OCI-LY3 (cell line): ENCODE measurements at regions not wholly inside any gene's neighbourhood (a gene's known extent, or its start where the extent isn't known, plus 50 kb on each side); places are given as distances from the start of the nearest gene placed in this dataset.

Experiments
- H2AFZ ChIP-seq: fragments of 200-600, 300-600 bp; shearing (Covaris generic); 2 replicates; pipeline ENCODE4 v1.6.0; 2014; ENCODE audit warnings: antibody characterized with exemption, low read depth, low read length
- H3K27ac ChIP-seq: fragments of 200-600, 300-600 bp; sonication (generic); 2 replicates; pipeline ENCODE4 v1.5.1; 2014; ENCODE audit warnings: mild to moderate bottlenecking, low read length, moderate library complexity, mixed read lengths
- H3K27me3 ChIP-seq: fragments of 200-600, 300-600 bp; sonication (generic); 2 replicates; pipeline ENCODE4 v1.6.1; 2014; ENCODE audit warnings: low read depth, low read length, mixed read lengths
- H3K36me3 ChIP-seq: fragments of 200-600, 300-600 bp; sonication (generic); replicated peaks from 2 replicates; pipeline ENCODE3; 2014; ENCODE audit warnings: low read depth, low read length, mixed read lengths
- H3K4me1 ChIP-seq: fragments of 300-600, 200-600 bp; sonication (generic); 2 replicates; pipeline ENCODE4 v1.6.1; 2014; ENCODE audit warnings: low read length, mixed read lengths
- H3K4me2 ChIP-seq: fragments of 200-600, 300-600 bp; sonication (generic); 2 replicates; pipeline ENCODE4 v1.6.1; 2014; ENCODE audit warnings: low read length, mixed read lengths
- H3K4me3 ChIP-seq: fragments of 300-600, 200-600 bp; sonication (generic); 2 replicates; pipeline ENCODE4 v1.5.1; 2014; ENCODE audit warnings: antibody characterized with exemption, mild to moderate bottlenecking, low read length, moderate library complexity
- H3K79me2 ChIP-seq: fragments of 300-600, 200-600 bp; shearing (Covaris generic); 2 replicates; pipeline ENCODE4 v1.6.1; 2014; ENCODE audit warnings: mild to moderate bottlenecking, low read length, mixed read lengths
- H3K9ac ChIP-seq: fragments of 300-600, 200-600 bp; shearing (Covaris generic); 2 replicates; pipeline ENCODE4 v1.6.0; 2014; ENCODE audit warnings: mild to moderate bottlenecking, low read length, moderate library complexity
- H3K9me3 ChIP-seq: fragments of 200-600, 300-600 bp; shearing (Covaris generic); 2 replicates; pipeline ENCODE4 v1.6.1; 2014; ENCODE audit warnings: low read length, mixed read lengths; ENCODE audit not compliant: insufficient read depth
- H4K20me1 ChIP-seq: fragments of 200-600, 300-600 bp; sonication (generic); 2 replicates; pipeline ENCODE4 v1.6.1; 2016; ENCODE audit warnings: low read length, mixed read lengths; ENCODE audit not compliant: insufficient read depth
- CTCF ChIP-seq: fragments of 200-600, 300-600 bp; sonication (generic); IDR thresholded peaks from 2 replicates; pipeline ENCODE4 v1.5.1; 2014; ENCODE audit warnings: antibody characterized with exemption, low read length, low read depth
- EZH2phosphoT487 ChIP-seq: fragments of 200-600 bp; shearing (Covaris generic); IDR thresholded peaks from 2 replicates; pipeline ENCODE4 v1.6.1; 2018; ENCODE audit warnings: antibody characterized with exemption, mixed run types, low read depth

DNA sequence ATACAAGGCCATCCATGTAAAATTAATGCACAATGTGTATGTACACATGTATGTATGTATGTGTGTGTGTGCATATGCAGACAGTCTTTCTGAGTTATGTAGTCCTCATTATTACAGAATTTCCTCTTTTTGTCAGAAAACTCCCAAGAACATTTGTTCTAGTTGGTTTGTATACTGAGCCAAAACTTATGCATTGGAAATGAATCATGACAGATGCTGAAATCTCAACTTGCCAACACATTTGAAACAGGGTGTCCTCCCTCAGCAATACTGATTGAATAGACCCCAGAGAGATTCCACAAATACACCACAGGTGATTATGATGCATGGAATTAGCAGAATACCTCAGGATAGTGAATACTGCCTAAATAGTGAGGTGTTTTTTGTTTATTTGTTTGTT is 472.9 kb upstream of the PCDH15 start:
- TF ChIP-seq CTCF, result no peak
- no peak for TF ChIP-seq EZH2phosphoT487
- Histone ChIP-seq H3K9ac (no peak overlapping the region), H3K79me2 (no peaks in the 10 kb centered on the region), H3K9me3 (no peaks in the 10 kb centered on the region), H3K36me3 (no peaks in the 10 kb centered on the region), H3K4me2 (no peak overlapping the region), H4K20me1 (no peaks in the 10 kb centered on the region), H3K27ac (no peak overlapping the region), H3K4me3 (no peak overlapping the region), H3K4me1 (no peaks in the 10 kb centered on the region), H2AFZ (no peak overlapping the region), H3K27me3 (no peaks in the 10 kb centered on the region)

GRCh38 chr10:55272886-55273285 is 471.9 kb upstream of the PCDH15 start:
- Histone ChIP-seq H3K4me3 (no peak overlapping the region), H3K27ac (no peak overlapping the region), H3K27me3 (no peaks in the 10 kb centered on the region), H3K79me2 (no peaks in the 10 kb centered on the region), H2AFZ (no peak overlapping the region), H3K4me1 (no peaks in the 10 kb centered on the region), H3K4me2 (no peak overlapping the region), H3K9ac (no peak overlapping the region), H3K36me3 (no peaks in the 10 kb centered on the region), H4K20me1 (no peaks in the 10 kb centered on the region), H3K9me3 (no peaks in the 10 kb centered on the region)
- TF ChIP-seq EZH2phosphoT487 (no peak), CTCF (no peak)

- H3K9me3 ChIP-seq, result no peaks in the 10 kb centered on the region
- H3K9ac ChIP-seq, result no peak overlapping the region
- no peaks in the 10 kb centered on the region for H3K79me2 ChIP-seq
- H3K4me2 ChIP-seq, result no peak overlapping the region
- H3K27ac ChIP-seq, result no peak overlapping the region
- H4K20me1 ChIP-seq, result no peaks in the 10 kb centered on the region
- no peak overlapping the region for H3K4me3 ChIP-seq
- H2AFZ ChIP-seq, result no peak overlapping the region
- peaks cover 3% of the 10 kb centered on the region; the same call in 1 of the 2 replicates for H3K4me1 ChIP-seq
- H3K27me3 ChIP-seq, result no peaks in the 10 kb centered on the region
- no peaks in the 10 kb centered on the region for H3K36me3 ChIP-seq
- TF ChIP-seq CTCF, result no peak
- TF ChIP-seq EZH2phosphoT487, result no peak
These were observed 465.8 kb upstream of the PCDH15 start for GRCh38 chr10:55266797-55267196.

DNA sequence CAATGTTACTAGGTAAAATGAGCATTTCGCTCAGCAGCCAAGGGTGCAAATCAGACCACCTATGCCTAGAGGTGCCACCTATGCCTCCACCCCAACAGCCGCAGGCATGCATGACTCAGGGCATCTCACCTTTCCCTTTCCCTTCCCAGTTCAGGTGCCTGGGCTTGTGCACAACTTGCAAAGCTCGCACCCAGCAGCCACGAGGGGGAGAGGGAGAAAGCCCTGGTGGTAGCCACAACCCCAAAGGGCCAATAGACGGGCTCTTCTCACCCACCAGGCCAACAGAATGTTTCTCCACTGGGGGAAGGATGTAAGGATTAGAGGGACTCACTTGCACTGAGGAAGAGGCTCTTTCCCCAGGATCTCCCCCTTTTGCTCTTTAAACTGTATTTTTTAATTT is 462.3 kb upstream of the PCDH15 start:
- H4K20me1 ChIP-seq, result no peaks in the 10 kb centered on the region
- H3K79me2 ChIP-seq, result no peaks in the 10 kb centered on the region
- no peak overlapping the region; the same call in 1 of the 2 replicates for H3K9ac ChIP-seq
- no peak overlapping the region for H2AFZ ChIP-seq
- no peaks in the 10 kb centered on the region for H3K27me3 ChIP-seq
- no peak overlapping the region for H3K27ac ChIP-seq
- H3K4me2 ChIP-seq, result peak overlapping the region; percentile 49
- H3K36me3 ChIP-seq, result no peaks in the 10 kb centered on the region
- H3K9me3 ChIP-seq, result no peaks in the 10 kb centered on the region
- no peak overlapping the region for H3K4me3 ChIP-seq
- H3K4me1 ChIP-seq, result peaks cover 3% of the 10 kb centered on the region; the same call in 1 of the 2 replicates
- TF ChIP-seq CTCF, result no peak
- no peak for TF ChIP-seq EZH2phosphoT487
